ENCODE measurements at regions not wholly inside any gene's neighbourhood (a gene's known extent, or its start where the extent isn't known, plus 50 kb on each side); places are given as distances from the start of the nearest gene placed in this dataset.

DNA sequence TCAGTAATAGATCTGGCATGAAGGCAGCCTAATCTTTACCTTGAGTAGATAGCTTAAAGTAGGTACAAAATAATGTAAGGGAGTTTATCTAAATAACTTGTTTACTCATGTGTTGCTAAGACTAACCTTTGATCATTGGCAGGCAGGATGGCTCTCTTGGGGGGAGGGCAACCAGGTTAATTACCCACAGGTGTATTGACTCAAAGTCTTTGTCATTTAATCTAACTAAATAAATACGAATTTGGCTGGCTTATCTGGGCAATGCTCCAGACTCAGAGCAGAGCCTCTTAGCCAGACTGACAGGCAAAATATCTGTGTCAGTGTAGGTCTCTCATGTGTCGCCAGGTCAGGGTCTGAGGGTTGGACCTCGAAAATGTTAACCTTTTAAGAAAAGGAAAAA lies 283.4 kb upstream of the KLHL1 start:
- DNase-seq (ENCODE audit: low read depth, low spot score) = no peak

DNA sequence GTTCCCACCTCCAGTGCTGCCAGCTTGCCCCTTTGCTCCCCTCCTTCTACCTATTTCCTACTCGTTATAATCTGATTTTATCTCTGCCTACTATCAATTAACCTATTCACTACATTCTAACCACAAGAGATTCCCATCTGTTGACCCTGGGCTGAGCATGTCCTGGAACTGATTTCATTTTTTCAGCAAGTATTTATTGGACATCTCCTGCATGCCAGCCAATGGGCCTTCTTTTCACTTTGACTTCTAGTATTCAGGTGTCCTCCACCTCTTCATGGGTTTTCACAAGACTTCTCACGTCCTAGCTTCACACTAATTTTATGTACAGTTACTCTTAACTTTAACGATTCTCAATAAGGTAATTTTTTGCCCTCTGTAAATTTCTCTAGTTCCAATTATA lies 282.7 kb upstream of the KLHL1 start:
- no peak for DNase-seq (ENCODE audit: low read depth, low spot score)

DNA sequence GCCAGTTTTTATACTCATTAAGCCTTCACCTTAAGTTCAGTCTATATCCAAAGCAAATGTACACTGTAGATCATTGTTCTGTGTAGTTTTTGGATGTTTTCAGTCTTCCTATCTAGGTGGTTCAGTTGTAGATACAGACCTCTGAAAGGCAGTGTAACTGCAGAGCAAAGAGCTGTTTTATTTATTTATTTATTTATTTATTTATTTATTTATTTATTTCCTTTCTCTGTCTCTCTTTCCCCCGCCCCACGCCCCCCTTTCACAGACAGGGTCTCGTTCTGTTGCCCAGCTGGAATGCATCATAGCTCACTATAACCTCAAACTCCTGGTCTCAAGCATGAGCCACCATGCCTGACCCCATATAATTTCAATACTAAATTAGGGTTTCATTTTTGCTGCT lies 281.8 kb upstream of the KLHL1 start:
- no peak for DNase-seq (ENCODE audit: low read depth, low spot score)

DNA sequence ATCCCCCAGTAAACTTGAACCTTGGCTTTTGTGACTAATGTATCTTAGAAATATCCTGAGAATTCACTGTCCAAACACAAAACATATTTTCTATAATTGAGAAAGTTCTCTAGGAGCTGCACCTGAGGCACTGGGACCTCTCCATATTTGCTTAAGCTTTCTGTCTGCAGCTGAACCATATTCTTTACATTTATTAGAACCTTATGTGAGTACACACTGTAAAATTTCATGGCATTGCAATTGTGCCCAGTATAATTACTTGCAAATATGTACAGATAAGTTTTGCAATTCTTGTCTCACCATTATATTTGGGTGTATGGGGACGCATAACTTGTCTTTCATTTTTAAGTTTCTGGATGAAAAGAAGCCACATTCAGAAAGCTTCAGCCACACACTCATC lies 280.7 kb upstream of the KLHL1 start:
- no peak for DNase-seq (ENCODE audit: low read depth, low spot score)

DNA sequence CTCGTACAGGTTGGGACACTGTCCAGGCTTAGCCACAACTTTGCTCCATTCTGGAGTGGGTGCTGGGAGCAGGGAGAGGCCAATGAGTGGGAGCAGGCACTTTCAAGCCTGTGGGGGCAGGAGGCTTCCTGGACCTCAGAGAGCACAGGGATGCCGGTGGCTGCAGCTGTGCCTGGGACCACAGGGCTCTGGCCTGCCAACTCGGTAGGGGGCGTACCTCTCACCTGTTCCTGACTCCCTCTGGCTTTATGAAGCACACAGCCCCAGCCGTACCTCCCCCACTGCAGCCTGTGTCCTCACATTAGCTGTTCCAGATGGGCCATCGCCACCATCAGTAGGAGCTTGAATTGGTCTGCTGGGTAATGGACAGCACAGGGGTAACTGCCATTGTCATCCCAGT lies 278.7 kb upstream of the KLHL1 start:
- DNase-seq (ENCODE audit: low read depth, low spot score) = no peak

DNA sequence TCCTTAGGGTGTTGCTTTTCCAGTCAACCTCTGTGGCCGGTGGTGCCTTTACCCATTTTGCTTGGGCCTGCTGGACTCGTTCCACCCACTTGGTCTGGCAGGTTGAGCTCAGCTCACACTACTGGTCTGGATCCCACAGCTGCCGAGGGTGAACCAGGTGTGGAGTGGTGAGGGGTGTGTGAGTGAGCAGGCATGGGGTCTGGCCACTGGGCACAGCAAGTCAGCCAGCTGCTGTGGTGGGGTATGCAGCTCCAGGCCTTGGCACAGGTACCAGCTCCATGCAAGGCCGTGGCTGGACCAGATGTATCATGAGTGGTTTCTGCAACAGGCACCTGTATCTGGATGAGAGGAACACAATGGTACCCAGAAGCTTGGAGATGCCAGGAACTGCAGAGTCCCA lies 277.6 kb upstream of the KLHL1 start:
- no peak for DNase-seq (ENCODE audit: low read depth, low spot score)

DNA sequence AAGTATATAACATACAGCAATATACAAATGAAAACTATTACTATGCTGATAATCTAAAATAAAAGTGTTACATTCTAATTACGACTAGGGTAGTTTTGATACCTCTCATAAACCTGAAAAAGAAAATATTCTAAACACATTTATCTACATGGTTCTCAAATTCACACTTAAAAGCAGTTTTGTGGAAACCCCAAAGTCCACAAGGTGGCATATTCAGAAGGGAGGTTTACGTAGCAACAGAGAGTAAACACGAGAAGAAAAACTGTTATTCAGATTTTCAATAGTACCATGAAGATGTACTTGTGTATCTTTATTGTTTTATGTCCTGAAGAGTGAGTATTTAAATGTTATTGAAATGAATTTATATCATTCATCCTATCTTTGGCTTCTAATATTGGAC lies 275.9 kb upstream of the KLHL1 start:
- DNase-seq (ENCODE audit: low read depth, low spot score) = no peak

DNA sequence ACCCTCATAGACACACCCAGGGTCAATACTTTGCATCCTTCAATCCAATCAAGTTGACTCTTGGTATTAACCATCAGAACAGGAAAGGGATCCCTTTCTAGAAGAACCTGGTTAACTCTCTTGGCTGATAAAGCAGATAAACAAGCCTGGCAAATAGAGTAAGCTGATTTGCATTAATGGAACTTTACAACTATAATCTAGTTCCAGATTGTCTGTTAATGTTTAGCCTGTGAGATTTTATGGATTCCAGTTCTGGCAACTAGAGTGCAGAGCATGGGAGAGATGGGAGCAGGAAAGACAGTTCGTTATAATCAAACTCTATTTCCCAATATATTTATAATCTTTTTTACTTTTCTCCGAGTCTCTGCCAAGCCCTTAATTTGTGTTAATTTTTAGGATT lies 272.6 kb upstream of the KLHL1 start:
- no peak for DNase-seq (ENCODE audit: low read depth, low spot score)

DNA sequence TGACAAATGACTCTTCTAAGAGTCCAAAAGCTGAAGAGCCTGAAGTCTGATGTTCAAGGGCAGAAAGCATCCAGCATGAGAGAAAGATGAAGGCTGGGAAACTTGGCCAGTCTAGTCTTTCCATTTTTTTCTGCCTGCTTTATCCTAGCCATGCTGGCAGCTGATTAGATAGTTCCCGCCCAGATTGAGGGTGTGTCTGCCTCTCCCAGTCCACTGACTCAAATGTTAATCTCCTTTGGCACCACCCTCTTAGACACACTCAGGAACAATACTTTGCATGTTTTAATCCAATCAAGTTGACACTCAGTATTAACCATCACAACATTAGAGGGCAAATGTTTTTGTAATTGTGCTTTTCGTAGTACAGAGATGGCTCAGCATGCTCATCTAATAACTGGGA lies 267.5 kb upstream of the KLHL1 start:
- no peak for DNase-seq (ENCODE audit: low read depth, low spot score)

DNA sequence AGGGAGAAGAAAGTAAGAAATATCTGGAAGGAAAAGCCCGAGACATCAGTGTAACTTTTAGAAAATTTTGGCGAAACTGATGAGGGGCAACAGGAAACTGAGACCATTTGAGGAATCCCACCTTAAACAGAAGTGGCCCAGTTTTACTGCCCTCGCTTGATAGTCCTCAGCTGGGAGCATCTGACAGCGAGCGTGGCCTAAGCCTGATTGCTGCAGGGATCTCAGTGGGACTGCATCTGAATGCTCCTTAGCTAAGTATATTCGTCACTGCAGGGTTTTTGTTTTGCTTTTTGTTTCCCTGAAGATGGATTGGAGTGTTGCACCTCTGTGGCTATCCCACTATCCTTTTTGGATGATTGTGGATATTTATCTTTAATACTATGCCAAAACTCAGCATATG lies 262.7 kb upstream of the KLHL1 start:
- no peak for DNase-seq (ENCODE audit: low read depth, low spot score)

DNA sequence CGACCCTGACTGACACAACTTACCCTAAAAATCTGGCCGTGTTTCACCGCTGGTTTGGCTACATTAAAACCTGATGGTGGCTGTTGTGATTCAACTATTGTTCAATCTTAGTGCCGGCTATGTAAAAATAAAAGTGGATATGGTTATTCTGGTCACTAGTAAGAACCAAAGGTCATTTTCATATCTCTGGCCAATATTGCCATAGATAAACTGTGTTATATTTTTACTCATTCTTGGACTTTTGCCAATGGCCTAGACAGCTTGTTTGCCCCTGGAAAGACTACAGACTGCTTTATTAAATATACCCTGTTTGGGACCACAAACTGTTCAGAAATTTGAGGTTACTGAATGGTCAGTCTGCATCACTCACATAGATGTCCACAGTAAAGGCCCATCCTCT lies 258.5 kb upstream of the KLHL1 start:
- no peak for DNase-seq (ENCODE audit: low read depth, low spot score)

DNA sequence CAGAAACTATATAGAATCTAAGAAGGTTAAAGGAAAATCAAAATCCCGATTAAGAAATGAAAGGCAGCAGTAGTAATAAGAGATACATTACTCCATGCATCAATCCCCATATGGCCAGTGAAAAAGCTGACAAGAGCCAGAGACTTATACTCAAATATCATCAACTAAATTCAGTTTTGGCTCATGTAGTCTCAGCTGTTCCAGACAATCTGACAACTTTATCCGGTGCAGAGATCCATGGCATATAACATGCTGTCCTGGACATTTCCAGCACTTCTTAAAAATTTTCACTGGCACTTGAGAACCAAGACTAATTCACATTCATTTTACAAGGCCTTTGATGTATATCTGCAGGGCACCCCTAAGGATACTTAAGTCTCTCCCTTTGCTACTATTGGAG lies 255.7 kb upstream of the KLHL1 start:
- DNase-seq (ENCODE audit: low read depth, low spot score) = no peak

DNA sequence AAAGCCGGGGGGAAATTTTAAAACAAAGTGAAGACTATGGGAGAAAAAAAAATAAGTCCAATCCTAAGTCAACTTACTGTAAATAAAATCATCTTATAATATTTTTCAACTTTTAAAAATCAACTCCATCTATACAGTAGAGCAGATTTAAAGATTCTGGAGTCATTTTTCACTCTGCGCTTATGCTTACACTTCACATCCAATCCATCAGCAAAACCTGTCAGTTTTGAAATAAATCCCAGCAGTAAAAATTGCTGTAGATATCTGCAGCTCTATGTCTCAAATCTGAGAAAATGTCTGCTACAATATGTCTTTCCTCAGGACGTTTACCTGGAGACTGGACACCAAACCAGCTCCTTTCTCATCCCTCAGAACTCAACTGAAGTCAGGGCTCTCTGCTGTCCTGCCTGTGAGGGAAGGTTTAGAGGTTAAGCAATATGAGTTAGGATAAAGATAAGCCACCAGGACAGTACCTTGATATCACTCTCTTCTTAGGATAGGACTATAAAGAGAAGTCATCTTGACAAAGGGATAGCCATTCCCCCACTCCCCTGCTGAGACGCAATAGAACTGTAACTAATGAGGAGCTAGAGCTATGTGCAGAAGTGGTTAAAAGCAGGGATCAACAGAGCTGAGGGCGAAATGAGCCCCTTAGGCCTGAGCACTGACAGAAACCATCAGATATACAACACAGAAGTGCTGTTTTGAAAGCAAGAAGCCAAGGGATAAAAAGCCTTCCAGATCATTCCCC lies 254.7 kb upstream of the KLHL1 start:
- DNase-seq (ENCODE audit: low read depth, low spot score) = no peak

DNA sequence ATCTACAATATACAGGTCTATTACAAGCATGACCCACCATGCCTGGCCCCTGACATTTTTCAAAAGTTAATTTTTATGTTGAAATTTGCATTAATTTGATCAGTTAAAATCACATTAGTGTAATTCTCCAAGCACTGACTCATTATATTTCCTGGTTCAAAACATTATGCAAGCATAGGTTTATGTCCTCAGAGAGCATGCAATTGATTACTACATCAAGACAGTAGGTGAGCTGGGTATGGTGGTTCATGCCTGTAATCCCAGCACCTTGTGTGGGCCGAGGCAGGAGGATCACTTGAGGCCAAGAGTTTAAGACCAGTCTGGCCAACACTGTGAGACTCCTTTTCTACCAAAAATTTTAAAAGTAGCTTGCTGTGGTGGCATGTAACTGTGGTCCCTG lies 248.8 kb upstream of the KLHL1 start:
- no peak for DNase-seq (ENCODE audit: low read depth, low spot score)

DNA sequence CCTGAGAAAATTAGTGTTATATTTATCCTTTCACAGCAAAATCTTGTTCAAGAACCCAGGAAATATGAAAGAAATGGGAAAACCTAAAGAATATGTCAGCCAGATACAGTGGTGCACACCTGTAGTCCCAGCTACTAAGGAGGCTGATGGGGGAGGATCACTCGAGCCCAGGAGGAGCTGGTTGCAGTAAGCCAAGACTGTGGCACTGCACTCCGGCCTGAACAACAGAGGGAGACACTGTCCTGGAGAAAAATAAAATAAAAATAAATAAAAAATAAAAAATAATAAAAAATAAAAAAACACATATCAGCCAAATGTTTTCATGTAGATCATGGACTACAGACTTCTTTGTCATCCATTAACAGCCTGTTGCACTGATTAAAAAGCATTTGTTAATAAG lies 244.8 kb upstream of the KLHL1 start:
- no peak for DNase-seq (ENCODE audit: low read depth, low spot score)

DNA sequence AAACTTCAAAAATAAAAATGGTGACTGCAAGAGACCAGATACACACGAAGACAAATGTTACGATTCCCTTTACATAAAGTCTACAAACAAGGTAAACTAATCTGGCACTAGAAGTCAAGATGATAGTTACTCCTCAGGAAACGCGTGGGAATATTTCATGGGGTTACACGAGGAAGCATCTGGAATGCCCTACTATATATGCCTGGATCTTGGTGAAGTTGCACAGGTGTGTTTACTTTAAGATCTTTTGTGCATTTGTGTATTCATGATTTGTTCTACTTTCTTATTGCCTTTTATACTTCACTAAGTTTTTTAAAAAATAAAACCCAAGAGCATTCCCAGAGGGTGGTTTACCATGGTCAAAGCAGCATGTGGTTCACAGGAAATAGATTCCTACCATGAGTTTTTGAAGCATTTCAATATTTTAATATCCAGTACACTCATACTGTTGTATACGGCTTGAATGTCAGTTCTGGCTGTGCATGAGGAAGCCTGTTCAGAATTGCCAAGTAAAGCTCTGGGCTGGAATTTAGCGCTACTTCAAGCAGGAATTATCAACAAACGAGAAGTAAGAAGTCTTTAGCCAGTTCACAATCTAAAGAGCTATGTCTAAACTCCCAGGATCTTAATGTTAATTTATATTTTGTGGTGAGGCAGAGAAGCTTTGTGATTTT lies 239.8 kb upstream of the KLHL1 start:
- DNase-seq (ENCODE audit: low read depth, low spot score) = no peak

DNA sequence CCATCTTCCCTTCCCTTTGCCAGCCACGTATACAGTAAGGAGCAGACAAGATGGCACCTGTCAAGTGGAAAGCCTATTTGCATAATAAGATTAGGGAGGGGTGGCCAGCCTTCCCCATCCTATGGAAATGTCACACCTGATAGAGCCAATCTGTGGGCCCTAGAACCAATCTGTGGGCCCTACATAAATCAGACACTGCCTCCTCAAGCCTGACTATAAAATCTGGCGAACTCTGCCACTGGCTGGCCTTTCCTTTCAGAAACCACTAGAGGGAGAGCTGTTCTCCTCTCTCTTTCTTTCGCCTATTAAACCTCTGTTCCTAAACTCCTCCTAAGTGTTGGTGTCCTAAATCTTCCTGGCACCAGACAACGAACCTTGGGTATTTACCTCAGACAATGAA lies 231.5 kb upstream of the KLHL1 start:
- DNase-seq (ENCODE audit: low read depth, low spot score) = peak; percentile 54

DNA sequence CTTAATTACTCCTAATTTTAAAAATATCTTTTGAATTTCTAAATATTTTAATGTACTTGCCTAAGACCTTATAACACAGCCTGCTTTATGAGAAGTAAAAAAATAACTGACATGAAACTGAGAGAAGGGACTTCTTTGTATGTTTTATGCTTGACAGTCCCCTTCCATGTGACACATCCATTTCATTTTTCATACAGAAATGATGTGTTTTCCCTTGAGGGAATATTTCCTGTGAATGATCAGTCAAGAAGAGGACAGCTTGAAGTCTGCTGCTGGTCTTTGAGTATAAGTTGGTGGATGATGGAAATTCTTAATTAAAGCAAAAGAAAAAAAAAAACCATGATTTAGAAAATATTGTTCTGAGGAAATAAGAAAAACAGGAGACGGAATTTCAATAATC lies 230.4 kb upstream of the KLHL1 start:
- no peak for DNase-seq (ENCODE audit: low read depth, low spot score)

DNA sequence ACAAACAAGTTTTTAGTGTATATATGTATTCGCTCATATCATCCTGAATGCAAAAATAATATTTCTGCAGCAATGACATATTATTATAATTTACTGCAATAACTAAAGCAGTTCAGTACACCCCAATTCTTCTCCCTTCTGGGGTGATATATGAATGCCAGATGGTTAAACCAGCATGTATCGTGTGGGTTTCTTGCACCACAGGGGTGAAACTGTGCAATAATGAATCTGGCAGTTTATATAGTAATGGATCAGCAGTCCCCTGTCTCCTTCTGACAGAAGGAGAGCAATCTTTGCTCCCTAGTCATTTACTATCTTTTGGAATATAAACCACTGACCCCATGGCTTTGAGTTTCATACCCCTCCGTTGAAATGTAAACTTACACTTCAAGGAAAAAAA lies 228.6 kb upstream of the KLHL1 start:
- DNase-seq (ENCODE audit: low read depth, low spot score) = no peak

DNA sequence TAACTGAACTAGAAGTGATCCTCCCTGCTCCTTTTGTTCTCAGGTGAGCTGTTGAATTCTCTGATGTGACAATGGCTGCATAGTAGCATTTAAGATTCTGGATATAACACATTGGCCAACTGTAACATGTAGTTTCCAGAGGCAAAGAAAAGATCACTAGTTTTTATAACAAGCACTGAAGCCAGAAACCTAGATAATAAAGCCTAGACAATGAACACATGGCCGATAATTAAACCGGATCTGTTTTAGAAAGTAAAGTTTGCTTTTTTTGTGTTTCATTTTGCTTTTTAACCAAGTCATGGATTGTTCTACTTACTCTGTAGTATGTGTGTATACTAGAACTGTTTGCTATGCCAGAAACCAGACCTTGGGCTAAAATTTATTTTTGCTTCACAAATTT lies 225.5 kb upstream of the KLHL1 start:
- no peak for DNase-seq (ENCODE audit: low read depth, low spot score)

DNA sequence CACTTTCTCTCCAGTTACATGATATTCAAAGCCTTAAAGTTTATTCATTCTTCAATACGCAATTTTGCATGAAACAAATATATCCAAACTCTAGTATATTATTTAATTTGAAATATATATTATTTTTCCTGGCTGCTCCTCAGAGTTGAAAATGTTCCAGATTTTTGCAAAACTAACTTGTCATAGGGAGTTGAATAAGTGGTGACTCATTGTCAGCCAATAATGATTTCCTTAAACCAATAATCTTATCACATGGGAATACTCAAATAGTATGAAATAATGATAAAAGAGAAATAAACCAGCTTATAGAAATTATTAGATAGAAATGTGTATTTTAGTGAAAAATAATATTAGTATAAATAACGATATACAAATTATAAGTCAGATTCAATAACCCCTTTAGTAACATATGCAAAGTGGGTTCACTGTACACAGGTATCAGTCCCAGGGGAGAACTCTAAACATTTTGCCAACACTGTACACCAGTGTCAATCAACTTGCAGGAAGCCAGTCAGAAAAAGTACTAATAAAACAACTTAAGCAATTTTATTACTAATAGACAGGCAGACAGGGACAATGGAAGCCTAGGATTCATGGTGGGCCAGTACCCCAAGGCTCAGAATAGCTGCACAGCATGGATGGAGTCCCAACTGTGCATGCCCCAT lies 222.6 kb upstream of the KLHL1 start:
- DNase-seq (ENCODE audit: low read depth, low spot score) = no peak

DNA sequence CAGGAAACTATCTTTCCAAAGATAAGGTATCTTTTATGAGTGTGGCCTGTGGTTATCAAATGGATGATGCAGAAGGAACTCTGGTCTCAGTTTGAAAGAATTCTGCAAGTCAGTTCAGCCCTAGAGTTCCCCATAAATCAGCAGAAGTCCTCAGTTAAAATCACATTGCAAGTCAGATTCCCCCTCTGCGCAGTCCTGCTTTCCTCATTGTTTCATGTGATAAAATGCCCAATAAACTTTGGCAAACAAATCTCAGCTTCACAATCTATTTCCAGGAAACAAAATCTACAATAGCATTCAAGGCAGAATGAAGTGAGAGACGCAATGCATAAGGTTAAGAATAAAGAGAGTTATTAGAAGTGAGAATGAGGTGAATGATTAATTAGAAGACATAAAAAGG lies 216.3 kb upstream of the KLHL1 start:
- no peak for DNase-seq (ENCODE audit: low read depth, low spot score)

DNA sequence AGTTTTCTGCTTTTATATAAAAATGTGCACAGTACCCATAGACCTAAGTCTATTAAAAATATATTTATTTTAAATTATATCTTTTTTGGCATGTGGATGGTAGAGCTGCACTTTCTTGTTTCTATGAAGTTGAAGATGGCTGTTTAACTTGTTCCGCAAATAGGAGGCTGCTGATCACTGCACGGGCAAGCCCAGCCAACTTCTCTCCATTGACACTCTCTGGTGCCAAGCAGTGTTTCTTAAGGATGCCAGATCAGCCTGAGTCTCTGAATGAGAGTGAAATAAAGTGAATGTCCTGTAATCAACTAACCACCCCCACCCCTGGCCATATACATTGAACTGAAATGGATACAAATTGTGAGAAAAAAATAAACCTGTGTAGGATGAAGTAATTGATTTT lies 202.9 kb upstream of the KLHL1 start:
- DNase-seq (ENCODE audit: low read depth, low spot score) = no peak

Measured in iPS DF 19.7 (cell line).